Right cardiac atrium (tissue), 5 donors: ENCODE measurements at regions not wholly inside any gene's neighbourhood (a gene's known extent, or its start where the extent isn't known, plus 50 kb on each side); places are given as distances from the start of the nearest gene placed in this dataset.
"Not testable (repeated sequence)": the region's sequence is repeated elsewhere in the genome, so short reads cannot be mapped to it uniquely, and the experiment has no call there.

ENCODE experiments used
- ATAC-seq, 2 donors: fragments of 200-7000 bp; cut with Tn5 transposase; one replicate each; pipeline versions ENCODE4 v1.8.0 to v1.9.1; 2020; ENCODE audit warnings: moderate library complexity in 2 of 2, mild to moderate bottlenecking in 1 of 2
- DNase-seq, 3 donors: peaks; one replicate each; pipeline ENCODE4 v3.0.0-alpha.2; 2020
- H3K27ac ChIP-seq: one replicate; pipeline ENCODE4 v1.5.1; 2013; ENCODE audit warnings: mild to moderate bottlenecking, low read length, control low read depth, moderate library complexity
- H3K27me3 ChIP-seq: one replicate; pipeline ENCODE4 v1.6.1; 2013; ENCODE audit not compliant: control insufficient read depth, insufficient read depth
- H3K4me1 ChIP-seq: one replicate; pipeline ENCODE4 v1.6.1; 2013; ENCODE audit warnings: low read length; ENCODE audit not compliant: control insufficient read depth, insufficient read depth
- H3K4me3 ChIP-seq: one replicate; pipeline ENCODE4 v1.5.1; 2013; ENCODE audit warnings: low read length, control low read depth
- H3K9me3 ChIP-seq: one replicate; pipeline ENCODE4 v1.6.1; 2013; ENCODE audit warnings: low read length; ENCODE audit not compliant: control insufficient read depth
- WGBS: extraction: QIAGEN DNeasy Blood & Tissue Kit; methylation state at CpG from one replicate; pipeline ENCODE4 v1.1.7; 2013; 5-methylcytosine and 5-hydroxymethylcytosine counted together
- intact Hi-C, 4 donors: fragments of 100-400 bp; cut with DNase I; formaldehyde crosslinking; loops; one replicate each; pipeline versions ENCODE4 v1.11.0 to v1.14.0; 2022 to 2023
- donor health status: healthy with polysubstance abuse.
- donor health status: DM: no; HTN: yes; CAD: no.
- donor health status: DM: no; HTN: no; CAD: no.
- donor health status: DM: no; HTN: yes; CAD: no; lungs with severe emphysema.
- donor health status: DM: yes; HTN: yes; CAD: no.

- Histone ChIP-seq H3K9me3 (no peaks in the 10 kb centered on the region), H3K4me3 (no peak overlapping the region), H3K27ac (no peak overlapping the region), H3K4me1 (no peaks in the 10 kb centered on the region), H3K27me3 (no peaks in the 10 kb centered on the region)
- peak in 1 of 2 donors; percentile 3 for ATAC-seq
- intact Hi-C loops, result no loop called here
- no peak for DNase-seq
- WGBS, result 34% methylated on average over 3 of the region's 3 CpGs
Observed at GRCh38 chr21:10464975-10465374, 56.4 kb upstream of the TPTE start.

GRCh38 chr21:10465524-10466110 lies 55.8 kb upstream of the TPTE start:
- peak in 2 of 3 donors; percentile 51 to 65 for DNase-seq
- H3K4me3 ChIP-seq, H3K4me1 ChIP-seq, intact Hi-C loops, H3K9me3 ChIP-seq, H3K27ac ChIP-seq, H3K27me3 ChIP-seq: not testable (repeated sequence)
- WGBS, result 56% methylated on average over 10 of the region's 10 CpGs
- peak; percentile 47 to 48 for ATAC-seq

- DNase-seq (no peak), ATAC-seq (no peak)
- intact Hi-C loops, result no loop called here
- Histone ChIP-seq H3K4me1 (no peaks in the 10 kb centered on the region), H3K27ac (no peak overlapping the region), H3K27me3 (no peaks in the 10 kb centered on the region), H3K4me3 (no peak overlapping the region), H3K9me3 (no peaks in the 10 kb centered on the region)
- WGBS, result 18% methylated on average over 2 of the region's 2 CpGs
Observed at GRCh38 chr21:10466200-10466599, 55.2 kb upstream of the TPTE start.
